Neural cell (in vitro differentiated cells): ENCODE measurements at regions not wholly inside any gene's neighbourhood (a gene's known extent, or its start where the extent isn't known, plus 50 kb on each side); places are given as distances from the start of the nearest gene placed in this dataset.

Source experiments
- CTCF ChIP-seq: fragments of 450-650 bp; IDR thresholded peaks from 2 replicates; pipeline ENCODE4 v1.5.1; 2014; ENCODE audit warnings: antibody characterized with exemption, mild to moderate bottlenecking, moderate library complexity; ENCODE audit not compliant: poor library complexity, severe bottlenecking
- EP300 ChIP-seq: fragments of 450-650 bp; conservative IDR thresholded peaks from 2 replicates; pipeline ENCODE4 v1.6.1; 2014; ENCODE audit warnings: antibody characterized with exemption, mild to moderate bottlenecking, moderate library complexity; ENCODE audit not compliant: poor library complexity, severe bottlenecking
- EZH2 ChIP-seq: fragments of 200-600, 300-800 bp; shearing (Covaris generic), sonication (generic); IDR thresholded peaks from 2 replicates; pipeline ENCODE4 v1.6.1; 2014; ENCODE audit warnings: antibody characterized with exemption, low read length, borderline replicate concordance, mild to moderate bottlenecking; ENCODE audit not compliant: insufficient read depth, poor library complexity, severe bottlenecking
- MXI1 ChIP-seq: fragments of 450-650 bp; conservative IDR thresholded peaks from 2 replicates; pipeline ENCODE4 v1.6.1; 2014; ENCODE audit warnings: antibody characterized with exemption, mild to moderate bottlenecking; ENCODE audit not compliant: poor library complexity, severe bottlenecking
- POLR2AphosphoS5 ChIP-seq: IDR thresholded peaks from 2 replicates; pipeline ENCODE4 v1.6.1; 2012
- REST ChIP-seq: IDR thresholded peaks from 2 replicates; pipeline ENCODE4 v1.6.1; 2012; ENCODE audit warnings: borderline replicate concordance
- TAF1 ChIP-seq: IDR thresholded peaks from 2 replicates; pipeline ENCODE4 v1.6.1; 2012; ENCODE audit warnings: low read depth

GRCh38 chr7:125201002-125201401 is 271.4 kb upstream of the POT1 start:
- no peak for TF ChIP-seq EZH2
- no peak for TF ChIP-seq TAF1
- no peak for TF ChIP-seq CTCF
- no peak for TF ChIP-seq POLR2AphosphoS5
- TF ChIP-seq EP300: no peak
- no peak for TF ChIP-seq REST
- no peak for TF ChIP-seq MXI1
